Left lobe of liver (tissue), 2 donors: ENCODE measurements at regions not wholly inside any gene's neighbourhood (a gene's known extent, or its start where the extent isn't known, plus 50 kb on each side); places are given as distances from the start of the nearest gene placed in this dataset.

Experiments
- ATAC-seq: fragments of 200-7000 bp; cut with Tn5 transposase; one replicate; pipeline ENCODE4 v1.9.1; 2020; ENCODE audit warnings: mild to moderate bottlenecking, moderate library complexity
- DNase-seq: peaks from one replicate; pipeline ENCODE4 v3.0.0-alpha.2; 2020; ENCODE audit warnings: low spot score
- donor health status: DM: no; HTN: no; CAD: no; lungs with moderate emphysema.
- donor health status: DM: no; HTN: yes; CAD: no.

DNA sequence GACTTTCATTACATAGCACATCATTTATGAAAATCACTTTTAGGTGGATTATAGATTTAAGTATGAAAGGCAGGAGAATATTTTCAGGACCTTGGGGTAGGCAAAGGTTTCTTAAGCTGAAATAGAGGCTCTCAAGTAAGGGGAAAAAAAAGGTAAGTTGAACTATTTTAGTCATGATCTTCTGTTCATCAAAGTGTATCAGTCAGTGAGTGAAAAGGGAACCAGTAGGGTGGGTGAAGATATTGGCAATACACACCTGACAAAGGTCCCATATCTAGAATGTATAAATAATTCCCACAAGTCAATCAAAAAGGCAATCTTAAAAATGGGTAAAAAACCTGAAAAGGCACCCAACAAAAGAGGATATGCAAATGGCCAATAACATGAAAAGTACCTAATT is 218.6 kb downstream of the KLF13 start:
- DNase-seq (no peak), ATAC-seq (no peak)

DNA sequence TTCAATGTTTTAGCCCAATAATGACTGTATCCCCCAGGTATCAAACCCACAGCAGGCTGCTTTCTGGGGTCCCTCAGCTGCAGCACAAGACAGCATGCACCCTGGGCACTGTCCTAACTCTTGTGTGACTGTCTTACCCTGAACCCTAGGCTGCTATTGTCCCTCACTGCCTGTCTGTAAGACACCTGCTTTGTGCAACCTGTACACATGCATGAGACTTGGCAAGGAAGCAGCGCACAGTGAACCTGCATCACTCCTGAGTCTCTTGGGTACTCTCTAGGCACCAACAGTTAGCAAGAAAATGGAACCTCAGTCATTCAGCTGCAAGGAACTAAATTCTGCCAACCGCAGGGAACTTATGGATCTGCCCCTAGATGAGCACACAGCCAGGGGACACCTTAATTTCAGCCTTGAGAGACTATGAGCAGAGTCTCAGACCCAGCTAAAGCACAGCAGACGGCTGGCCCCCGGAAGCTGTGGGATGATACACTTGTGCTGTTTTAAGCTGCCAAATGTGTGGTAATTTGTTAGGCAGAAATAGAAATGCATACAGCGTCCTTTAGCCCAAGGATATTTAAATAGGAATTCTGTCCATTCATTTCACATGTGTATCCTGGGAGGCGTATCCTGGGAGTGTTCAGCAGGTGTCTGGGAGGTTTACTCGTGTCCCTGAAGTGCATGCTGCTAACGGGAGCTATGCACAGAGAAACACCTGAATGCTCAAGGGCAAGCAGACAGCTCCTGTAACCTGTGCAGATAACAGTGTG is 223.8 kb downstream of the KLF13 start:
- ATAC-seq, result no peak
- no peak for DNase-seq

- ATAC-seq (no peak), DNase-seq (no peak)
Observed at GRCh38 chr15:31551323-31551722, 224.7 kb downstream of the KLF13 start.

- DNase-seq (no peak), ATAC-seq (no peak)
Observed at GRCh38 chr15:31552482-31553099, 226.0 kb downstream of the KLF13 start.

DNA sequence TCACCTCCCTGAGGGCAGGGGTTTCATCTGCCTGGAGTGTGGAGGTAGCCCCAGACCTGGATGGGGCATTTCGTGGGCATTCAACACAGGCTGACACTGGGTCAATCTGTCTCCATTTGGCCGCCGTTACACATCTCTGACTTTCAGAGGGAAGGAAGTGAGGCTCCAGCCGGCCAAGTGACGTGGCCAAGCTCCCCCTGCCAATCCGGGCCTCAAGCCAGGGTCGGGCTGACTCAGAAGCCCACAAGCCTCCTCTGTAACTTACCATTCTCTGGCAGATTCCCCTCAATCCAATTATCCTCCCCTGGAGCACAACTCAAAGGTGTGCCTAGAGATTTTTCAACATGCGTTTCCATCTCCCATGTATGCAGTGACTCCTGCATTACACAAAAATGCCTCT is 227.6 kb downstream of the KLF13 start:
- peak; percentile 51 for ATAC-seq
- no peak for DNase-seq

GRCh38 chr15:31555022-31555421 is 228.4 kb downstream of the KLF13 start:
- ATAC-seq (no peak), DNase-seq (no peak)

DNA sequence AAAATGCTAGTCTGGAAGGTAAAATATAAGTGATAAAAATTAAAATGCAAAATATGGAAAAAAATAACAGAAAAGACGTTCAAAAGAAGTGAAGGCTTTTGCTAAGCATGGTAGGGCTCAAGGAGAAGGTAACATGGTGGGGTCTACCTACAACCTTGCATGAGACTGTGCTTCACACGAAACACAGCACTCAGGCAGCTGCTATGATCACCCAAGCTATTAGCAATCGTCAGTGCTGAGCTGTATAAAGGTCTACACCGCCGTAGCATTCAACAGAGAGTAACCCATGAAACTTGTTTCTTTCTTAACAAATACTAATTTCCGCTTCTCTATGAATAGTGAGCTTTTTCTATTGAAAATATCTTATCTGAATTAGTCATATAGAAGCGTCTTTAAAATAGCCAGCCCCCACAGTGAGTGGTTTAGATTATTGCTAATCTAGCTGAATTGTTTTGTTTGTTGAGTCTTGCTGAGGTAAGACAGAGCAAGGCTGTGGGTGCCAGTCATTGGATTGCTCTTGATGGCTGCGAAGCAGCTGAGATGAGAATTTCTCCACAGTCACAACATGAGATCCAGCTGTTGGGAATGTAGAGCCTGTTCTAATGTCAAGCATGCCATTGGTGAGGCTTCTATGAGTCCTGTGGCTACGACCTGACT is 230.0 kb downstream of the KLF13 start:
- no peak for DNase-seq
- ATAC-seq, result no peak

GRCh38 chr15:31557899-31558298 is 231.3 kb downstream of the KLF13 start:
- DNase-seq (no peak), ATAC-seq (no peak)

GRCh38 chr15:31558840-31559239 is 232.2 kb downstream of the KLF13 start:
- ATAC-seq (no peak), DNase-seq (no peak)

DNA sequence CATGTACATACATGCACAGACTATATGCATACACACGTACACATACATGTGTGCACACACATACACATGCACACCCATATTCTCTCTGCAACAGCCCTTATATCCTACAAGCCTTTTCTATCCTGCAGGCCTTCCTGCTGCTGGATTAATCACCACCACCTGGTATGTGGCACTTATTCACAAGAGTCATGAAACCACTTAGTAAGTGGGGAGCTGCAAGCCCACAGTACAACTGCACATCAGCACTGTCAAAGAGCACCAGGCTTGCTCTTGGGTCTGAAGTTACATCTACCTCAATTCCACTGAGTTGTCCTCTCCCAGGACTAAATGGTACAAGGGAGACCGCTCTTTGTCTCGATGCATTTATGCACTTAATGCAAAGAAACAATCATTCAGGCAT is 233.2 kb downstream of the KLF13 start:
- no peak for ATAC-seq
- no peak for DNase-seq

DNA sequence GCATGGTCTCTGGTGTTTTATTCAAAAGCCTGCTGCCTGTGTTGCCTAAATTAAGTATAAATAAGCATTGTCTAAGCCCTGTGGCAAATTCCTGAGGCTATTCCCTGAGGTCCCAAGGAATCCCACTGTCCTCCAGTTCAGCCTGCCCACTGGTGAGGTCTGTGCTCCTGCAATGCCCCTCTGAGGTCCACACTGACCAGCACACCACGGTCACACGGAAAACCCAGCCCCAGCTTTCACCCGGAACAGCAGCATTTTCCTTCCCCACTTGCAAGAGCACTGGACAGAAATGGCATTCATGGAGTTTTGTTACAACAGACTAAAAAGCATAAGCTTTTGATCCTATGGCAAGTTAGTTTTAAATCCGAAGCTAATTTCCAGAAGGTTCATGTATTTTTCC is 234.0 kb downstream of the KLF13 start:
- DNase-seq (no peak), ATAC-seq (no peak)

DNA sequence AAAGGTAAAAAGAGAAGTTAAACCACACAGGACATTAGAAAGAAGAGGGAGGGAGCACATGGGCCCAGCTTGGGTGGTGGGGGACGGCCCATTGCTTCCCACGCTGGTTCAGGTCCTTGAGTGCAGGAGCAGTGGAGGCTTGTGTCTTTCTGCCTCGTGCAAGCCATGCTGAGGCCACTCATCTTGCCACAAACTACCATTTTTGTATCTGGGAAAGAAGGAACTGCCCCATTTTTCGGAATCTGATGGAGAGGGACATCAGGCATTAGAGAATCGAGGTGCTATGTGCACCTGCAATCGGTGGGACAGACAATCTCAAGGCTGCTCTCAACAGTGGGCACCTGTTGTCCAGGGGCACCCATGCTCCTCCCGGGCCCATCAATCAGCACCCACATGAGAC is 234.5 kb downstream of the KLF13 start:
- no peak for DNase-seq
- ATAC-seq, result no peak

DNA sequence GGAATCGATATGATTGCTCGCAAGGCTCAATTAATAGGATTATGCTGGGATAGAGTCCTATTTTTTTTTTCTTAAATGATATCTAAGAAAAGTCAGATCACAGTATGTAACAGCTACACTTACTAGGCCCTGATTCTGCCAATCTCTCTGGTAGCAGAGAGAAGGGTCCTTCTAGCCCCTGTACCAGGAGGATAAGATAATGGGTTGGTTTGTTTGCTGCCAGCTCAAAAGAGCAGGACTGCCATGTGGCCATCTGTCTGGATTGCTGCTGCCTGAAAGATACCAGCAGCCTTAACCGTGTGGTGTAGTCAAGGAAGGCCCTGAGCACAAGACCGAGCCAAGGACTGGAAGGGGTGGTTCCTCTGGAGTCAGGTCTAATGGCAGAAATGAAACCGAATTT is 236.4 kb downstream of the KLF13 start:
- DNase-seq (no peak), ATAC-seq (no peak)

DNA sequence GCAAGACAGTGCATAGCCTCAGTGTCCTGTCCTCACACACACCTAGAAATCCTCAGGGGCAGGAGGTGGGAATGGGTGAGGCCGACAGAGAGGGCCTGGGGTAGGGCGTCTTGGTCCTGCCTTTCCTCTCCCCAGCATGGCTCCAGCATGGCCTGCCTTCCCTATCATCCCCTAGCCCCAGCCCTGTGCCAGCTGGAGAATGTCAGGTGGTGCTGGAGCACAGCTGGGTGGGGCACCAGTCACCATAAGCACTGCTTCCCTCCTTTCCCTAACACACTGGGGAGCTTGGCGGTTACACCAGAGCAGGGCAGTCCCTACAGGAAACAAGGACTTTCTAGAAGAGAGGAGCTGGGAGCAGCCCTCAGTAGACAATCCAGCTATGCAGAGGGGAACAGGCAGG is 236.8 kb downstream of the KLF13 start:
- DNase-seq, result no peak

DNA sequence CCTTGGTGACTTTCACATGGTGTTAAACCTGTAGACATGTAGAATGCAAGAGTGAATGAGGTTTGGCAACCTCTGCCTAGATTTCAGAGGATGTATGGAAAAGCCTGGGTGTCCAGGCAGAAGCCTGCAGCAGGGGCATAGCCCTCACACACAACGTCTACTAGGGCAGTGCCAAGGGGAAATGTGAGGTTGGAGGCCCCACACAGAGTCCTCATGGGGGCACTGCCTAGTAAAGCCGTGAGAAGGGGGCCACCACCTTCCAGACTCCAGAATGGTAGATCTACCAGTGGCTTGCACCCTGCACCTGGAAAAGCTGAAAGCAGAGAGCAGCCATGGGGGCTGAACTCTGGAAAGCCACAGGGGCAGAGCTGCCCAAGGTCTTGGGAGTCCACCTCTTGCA is 241.2 kb downstream of the KLF13 start:
- ATAC-seq (no peak), DNase-seq (no peak)

More for the DNA sequence above, 236.8 kb downstream of the KLF13 start:
- ATAC-seq, result no peak

- ATAC-seq, result no peak
- DNase-seq, result no peak
Observed at GRCh38 chr15:31569836-31570235, 243.2 kb downstream of the KLF13 start.

GRCh38 chr15:31570591-31570990 is 244.0 kb downstream of the KLF13 start:
- ATAC-seq (no peak), DNase-seq (no peak)

- ATAC-seq (no peak), DNase-seq (no peak)
Observed at GRCh38 chr15:31571676-31572075, 245.0 kb downstream of the KLF13 start.

DNA sequence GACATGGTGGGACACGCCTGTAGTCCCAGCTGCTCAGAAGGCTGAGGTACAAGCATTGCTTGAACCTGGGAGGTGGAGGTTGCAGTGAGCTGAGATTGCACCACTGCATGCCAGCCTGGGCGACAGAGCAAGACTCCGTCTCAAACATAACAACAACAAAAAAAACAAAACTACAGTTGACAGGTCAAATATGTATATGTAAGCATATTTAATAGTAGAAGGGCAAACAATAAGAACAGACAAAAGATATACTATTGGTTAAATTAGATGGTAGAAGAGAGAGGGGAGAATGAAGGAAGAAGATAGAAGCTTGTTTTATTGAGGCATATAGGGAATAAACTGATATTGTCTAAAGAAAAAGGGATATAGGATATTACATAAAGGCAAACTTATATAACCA is 247.1 kb downstream of the KLF13 start:
- DNase-seq, result no peak
- no peak for ATAC-seq

GRCh38 chr15:31574766-31575165 is 248.1 kb downstream of the KLF13 start:
- ATAC-seq (no peak), DNase-seq (no peak)

DNA sequence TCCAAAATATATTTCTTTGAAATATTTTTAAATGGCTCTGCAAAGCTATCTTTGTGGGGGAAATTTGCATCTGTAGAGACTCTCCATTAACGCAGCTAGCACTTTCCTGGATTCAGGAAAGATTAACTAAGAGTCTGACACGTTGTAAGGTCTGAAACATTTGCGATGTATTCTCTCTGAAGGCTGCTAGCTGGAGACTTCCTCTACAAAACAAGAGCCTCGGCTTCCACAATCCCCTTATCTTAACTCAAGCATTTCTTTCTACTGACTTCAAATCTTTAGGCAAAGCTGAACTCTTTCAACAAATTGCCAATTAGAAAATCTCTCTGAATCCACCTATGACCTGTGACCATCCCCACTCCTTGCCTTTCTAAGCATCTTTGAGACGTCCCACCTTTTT is 250.5 kb downstream of the KLF13 start:
- DNase-seq, result no peak

DNA sequence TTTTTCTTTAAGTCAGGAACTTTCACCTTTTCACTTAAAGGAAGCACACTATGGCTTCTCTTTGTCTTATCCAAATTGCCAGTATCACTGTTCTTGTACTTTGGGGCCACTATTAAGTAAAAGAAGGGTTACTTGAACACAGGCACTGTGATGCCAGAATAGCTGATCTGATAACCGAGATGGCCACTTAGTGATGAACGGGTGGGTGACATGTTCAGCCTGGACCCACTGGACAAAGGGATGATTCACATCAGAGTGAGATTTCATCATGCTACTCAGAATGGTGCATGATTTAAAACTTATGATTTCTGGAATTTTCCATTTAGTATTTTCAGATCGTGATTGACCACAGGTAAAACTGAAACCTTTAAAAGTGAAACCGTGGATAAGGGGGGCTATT is 252.6 kb downstream of the KLF13 start:
- no peak for DNase-seq
- no peak for ATAC-seq

More for the DNA sequence above, 250.5 kb downstream of the KLF13 start:
- ATAC-seq, result no peak
